ENCODE measurements at regions not wholly inside any gene's neighbourhood (a gene's known extent, or its start where the extent isn't known, plus 50 kb on each side); places are given as distances from the start of the nearest gene placed in this dataset.

DNA sequence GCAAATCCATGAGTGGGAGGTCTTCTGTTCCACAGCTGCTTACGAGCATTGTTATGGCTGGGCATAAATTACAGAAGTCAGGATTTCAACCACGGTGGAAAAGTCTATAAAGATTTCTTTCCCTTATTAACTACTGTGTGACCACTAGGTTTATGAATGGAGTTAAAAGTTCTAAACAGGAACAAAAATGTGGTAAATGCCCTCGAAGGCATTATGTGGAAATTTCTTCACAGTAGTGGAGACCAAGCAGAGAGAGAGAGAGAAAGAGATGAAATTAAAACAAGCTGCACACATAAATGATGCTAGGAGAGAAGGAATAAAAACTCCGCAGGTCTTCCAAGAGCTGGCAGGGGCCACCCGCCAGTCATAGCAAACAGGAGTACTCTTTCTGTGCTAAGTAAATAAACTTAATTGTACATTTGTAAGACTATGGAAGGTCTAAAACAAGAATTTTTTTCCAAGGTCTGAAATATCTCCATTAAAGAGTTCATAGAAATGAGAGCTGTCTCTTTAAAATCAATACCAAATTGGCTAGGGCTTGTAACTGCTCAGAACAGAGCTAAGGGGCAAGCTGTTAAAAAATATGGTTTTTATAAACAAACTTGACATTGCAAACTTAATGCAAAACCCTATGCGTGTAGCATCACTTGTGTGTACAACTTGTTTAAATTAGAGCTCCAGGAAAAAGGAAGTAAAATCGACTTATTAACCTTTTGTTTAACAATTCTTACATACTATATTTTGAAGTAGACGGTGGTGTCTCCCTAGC lies 438.2 kb downstream of the MEIS1 start:
- DNase-seq, result no peak
- TF ChIP-seq, protein P1, sequence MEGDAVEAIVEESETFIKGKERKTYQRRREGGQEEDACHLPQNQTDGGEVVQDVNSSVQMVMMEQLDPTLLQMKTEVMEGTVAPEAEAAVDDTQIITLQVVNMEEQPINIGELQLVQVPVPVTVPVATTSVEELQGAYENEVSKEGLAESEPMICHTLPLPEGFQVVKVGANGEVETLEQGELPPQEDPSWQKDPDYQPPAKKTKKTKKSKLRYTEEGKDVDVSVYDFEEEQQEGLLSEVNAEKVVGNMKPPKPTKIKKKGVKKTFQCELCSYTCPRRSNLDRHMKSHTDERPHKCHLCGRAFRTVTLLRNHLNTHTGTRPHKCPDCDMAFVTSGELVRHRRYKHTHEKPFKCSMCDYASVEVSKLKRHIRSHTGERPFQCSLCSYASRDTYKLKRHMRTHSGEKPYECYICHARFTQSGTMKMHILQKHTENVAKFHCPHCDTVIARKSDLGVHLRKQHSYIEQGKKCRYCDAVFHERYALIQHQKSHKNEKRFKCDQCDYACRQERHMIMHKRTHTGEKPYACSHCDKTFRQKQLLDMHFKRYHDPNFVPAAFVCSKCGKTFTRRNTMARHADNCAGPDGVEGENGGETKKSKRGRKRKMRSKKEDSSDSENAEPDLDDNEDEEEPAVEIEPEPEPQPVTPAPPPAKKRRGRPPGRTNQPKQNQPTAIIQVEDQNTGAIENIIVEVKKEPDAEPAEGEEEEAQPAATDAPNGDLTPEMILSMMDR (IDR thresholded peaks at IDR 0.05), result no peak
- no peak for ATAC-seq
- Mint-ChIP-seq H3K4me3 (no peak overlapping the region), H3K27me3 (no peaks in the 10 kb centered on the region), H3K4me1 (ENCODE audit: low read depth) (no peaks in the 10 kb centered on the region), H3K36me3 (ENCODE audit: low read depth) (no peaks in the 10 kb centered on the region), H3K9me3 (no peaks in the 10 kb centered on the region), H3K27ac (no peak overlapping the region)
- POLR2A ChIA-PET, result no interaction called here
- intact Hi-C loops (cut with micrococcal nuclease), result no loop called here
- CTCF ChIA-PET, result no interaction called here

GRCh38 chr2:66874411-66874810 lies 439.5 kb downstream of the MEIS1 start:
- Mint-ChIP-seq H3K36me3 (ENCODE audit: low read depth) (no peaks in the 10 kb centered on the region), H3K4me1 (ENCODE audit: low read depth) (no peaks in the 10 kb centered on the region), H3K27me3 (no peaks in the 10 kb centered on the region), H3K4me3 (no peak overlapping the region), H3K27ac (no peak overlapping the region), H3K9me3 (no peaks in the 10 kb centered on the region)
- CTCF ChIA-PET, result no interaction called here
- TF ChIP-seq, protein P1 (IDR thresholded peaks at IDR 0.05), result no peak
- ATAC-seq (no peak), DNase-seq (no peak)
- POLR2A ChIA-PET, result no interaction called here
- intact Hi-C loops (cut with micrococcal nuclease), result no loop called here

DNA sequence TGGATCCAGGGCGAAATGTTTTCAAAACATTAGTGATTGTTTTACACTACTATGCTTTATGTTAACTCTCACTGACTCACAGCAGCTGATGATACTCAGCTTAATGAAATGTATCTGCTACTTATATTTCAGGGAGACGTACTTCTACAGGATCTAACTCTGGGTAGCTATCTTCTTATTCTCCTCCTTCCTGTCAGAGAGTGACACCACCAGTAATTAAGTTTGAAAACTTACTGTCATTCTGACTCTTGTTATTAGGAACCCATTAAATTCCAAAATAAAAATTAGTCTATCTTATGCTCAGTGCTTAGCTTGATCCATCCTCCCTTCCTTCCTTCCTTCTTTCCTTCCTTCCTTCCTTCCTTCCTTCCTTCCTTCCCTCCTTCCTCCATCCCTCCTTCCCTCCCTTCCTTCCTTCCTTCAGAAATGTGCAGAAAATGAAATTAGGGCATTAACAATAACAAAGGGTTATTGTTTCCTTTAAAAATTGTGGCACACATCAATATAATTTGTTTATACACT lies 441.1 kb downstream of the MEIS1 start:
- POLR2A ChIA-PET, result no interaction called here
- Mint-ChIP-seq H3K4me1 (ENCODE audit: low read depth) (no peaks in the 10 kb centered on the region), H3K9me3 (no peaks in the 10 kb centered on the region), H3K27me3 (no peaks in the 10 kb centered on the region), H3K27ac (no peak overlapping the region), H3K36me3 (ENCODE audit: low read depth) (no peaks in the 10 kb centered on the region), H3K4me3 (no peak overlapping the region)
- CTCF ChIA-PET, result no interaction called here
- no peak for DNase-seq
- ATAC-seq, result no peak
- intact Hi-C loops (cut with micrococcal nuclease), result no loop called here
- TF ChIP-seq, protein P1 (IDR thresholded peaks at IDR 0.05), result no peak

DNA sequence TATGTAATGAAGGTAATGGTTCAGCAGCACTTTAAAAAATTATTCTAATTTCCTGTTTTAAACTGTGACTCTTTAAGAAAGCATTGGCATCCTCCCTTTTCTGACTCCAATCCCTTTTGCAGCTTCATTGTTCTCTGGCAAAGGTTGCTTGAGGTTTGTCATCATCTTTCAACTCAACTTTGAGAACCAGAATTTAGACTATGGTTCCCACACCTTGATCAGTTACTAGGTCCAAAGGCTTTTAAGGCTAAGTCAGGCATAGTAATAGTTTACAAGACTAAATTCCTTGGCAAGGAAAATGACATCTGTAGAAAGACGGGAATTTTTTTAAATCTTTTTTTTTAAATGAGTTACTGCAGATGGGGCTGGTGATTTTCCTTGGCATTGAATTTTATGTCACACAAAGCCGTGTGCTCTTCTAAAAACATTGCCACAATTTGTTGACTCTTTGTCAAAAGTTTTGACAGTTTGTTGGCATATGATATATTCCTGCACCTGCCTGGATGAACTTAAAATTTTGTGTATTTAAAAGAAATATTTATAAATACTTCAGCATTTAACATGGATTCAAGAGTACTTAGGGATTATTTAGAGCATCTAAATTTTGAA lies 451.0 kb downstream of the MEIS1 start:
- Mint-ChIP-seq H3K27ac (no peak overlapping the region), H3K27me3 (no peaks in the 10 kb centered on the region), H3K36me3 (ENCODE audit: low read depth) (no peaks in the 10 kb centered on the region), H3K4me1 (ENCODE audit: low read depth) (no peaks in the 10 kb centered on the region), H3K4me3 (no peak overlapping the region), H3K9me3 (peaks cover 3% of the 10 kb centered on the region)
- POLR2A ChIA-PET, result no interaction called here
- CTCF ChIA-PET, result no interaction called here
- intact Hi-C loops (cut with micrococcal nuclease), result no loop called here
- TF ChIP-seq, protein P1 (IDR thresholded peaks at IDR 0.05), result no peak
- ATAC-seq, result no peak
- DNase-seq, result no peak

DNA sequence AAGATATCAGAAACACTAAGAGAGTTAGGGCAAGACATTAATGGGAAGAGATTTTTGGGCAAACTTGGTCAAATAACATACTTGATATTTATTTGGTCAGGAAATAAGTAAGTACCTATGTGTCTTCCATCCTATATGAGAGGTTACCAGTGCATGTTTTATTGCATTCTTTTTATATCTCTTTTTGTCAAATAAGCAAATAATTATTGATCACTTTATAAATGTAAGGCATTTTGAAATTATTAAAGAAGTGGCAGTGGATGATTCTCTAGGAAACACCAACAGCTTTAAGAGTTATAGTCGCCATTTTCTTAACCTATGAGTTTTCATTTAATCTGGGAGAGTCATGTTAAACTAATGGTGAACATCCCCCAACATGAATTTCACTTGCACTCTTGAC lies 453.3 kb downstream of the MEIS1 start:
- TF ChIP-seq, protein P1 (IDR thresholded peaks at IDR 0.05), result no peak
- CTCF ChIA-PET, result no interaction called here
- H3K9me3 Mint-ChIP-seq, result peaks cover 3% of the 10 kb centered on the region
- H3K4me3 Mint-ChIP-seq, result no peak overlapping the region
- POLR2A ChIA-PET, result no interaction called here
- no peaks in the 10 kb centered on the region for H3K36me3 Mint-ChIP-seq (ENCODE audit: low read depth)
- DNase-seq (no peak), ATAC-seq (no peak)
- H3K27ac Mint-ChIP-seq, result no peak overlapping the region
- no peaks in the 10 kb centered on the region for H3K27me3 Mint-ChIP-seq
- intact Hi-C loops (cut with micrococcal nuclease), result no loop called here
- no peaks in the 10 kb centered on the region for H3K4me1 Mint-ChIP-seq (ENCODE audit: low read depth)

All from activated CD8-positive, alpha-beta T cell treated with anti-CD3 and anti-CD28 coated beads for 36 hours (primary cell).